HG03460 (cell line): ENCODE measurements at regions not wholly inside any gene's neighbourhood (a gene's known extent, or its start where the extent isn't known, plus 50 kb on each side); places are given as distances from the start of the nearest gene placed in this dataset.

ENCODE experiments used
- ATAC-seq: cut with Tn5 transposase; IDR thresholded peaks from one replicate; pipeline ENCODE4 v1.9.1; 2021; ENCODE audit not compliant: unreplicated experiment

DNA sequence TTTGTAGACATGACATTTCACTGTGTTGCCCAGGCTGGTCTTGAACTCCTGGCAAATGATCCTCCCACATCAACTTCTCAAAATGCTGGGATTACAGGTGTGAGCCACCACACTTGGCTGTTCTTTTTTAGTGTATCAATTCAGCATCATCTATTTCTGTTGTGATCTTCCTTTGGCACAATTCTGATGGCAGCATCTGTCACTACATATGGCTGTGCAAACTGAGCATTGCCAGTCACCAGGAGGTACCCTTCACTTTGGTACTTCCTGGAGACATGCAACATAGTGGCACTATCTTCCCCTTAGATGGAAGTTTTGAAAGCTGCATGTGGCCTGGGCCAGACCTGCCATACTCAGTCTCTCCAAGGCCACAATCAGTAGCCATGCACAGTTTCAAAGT, 467.1 kb upstream of the TMPO start:
- no peak for ATAC-seq

DNA sequence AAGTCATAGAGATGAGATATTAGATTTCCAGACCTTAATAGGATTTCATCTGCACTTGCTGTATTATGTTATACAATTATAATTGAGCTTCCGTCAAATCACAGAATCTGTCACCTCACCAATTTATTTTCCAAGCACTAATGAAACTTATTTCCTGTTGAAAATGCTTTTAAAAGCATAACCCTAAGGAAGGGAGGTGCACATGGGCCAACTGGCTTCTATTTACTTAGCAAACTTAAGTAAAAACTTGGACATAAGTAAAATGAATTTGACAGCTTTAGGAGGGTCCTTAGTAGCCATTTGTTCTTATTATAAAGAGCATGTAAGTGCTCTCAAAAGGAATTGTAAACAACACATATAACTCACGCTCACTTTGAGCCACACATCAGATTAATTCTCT, 462.2 kb upstream of the TMPO start:
- ATAC-seq, result no peak

DNA sequence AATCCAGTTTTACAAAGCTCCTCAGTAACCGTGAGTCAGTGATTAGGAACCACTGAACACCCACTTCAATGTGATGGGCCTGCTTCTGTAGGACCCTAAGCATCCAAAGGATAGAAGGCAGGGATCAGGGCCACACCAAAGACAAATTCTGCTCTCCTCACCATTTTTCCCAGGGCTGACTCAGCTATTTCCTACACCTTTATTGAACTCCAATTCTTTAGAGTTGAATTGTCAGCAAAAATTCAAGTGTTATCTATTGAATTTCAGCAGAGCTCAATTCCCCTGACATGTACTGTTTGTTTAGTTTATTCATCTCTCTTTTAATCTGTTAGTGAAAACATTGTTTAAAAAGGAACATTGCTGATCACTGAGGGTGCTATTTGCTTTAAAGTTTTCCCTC, 457.7 kb upstream of the TMPO start:
- no peak for ATAC-seq

DNA sequence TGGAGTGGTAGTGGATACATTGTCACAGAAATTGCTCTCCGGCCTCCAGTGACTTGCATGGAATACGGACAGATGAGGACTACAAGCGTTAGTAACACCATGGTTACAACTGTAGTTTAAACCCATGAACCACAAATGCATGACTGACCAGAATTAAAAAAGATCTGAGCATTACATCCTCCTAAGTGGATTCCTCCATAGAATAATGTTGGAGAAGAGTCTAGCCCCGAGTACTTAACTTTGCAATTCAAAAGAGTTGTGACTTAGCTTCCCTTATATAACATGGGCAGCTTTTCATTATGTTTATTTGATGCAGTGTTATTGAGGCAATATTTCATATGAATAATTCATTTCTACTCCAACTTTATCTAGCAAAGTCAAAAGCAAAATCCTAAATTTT, 457.2 kb upstream of the TMPO start:
- no peak for ATAC-seq

DNA sequence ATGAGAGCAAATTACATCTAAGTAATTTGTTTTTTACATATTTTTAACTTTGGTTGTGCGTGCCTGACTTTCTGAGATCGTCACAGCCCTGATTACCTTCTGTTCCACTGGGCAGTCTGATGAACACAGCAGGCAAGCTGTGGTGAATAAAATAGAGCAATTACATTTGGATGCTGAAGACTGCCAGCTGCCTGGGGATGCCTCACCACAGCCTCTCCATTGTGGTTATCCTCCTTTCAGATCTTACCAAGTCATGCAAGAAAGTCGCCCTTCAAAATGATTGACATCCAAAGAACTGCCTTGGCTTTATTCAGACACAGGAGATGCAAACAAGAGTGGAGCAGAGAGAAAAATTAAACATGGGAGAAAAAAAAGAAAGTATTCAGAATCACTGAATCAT, 456.6 kb upstream of the TMPO start:
- ATAC-seq, result no peak

DNA sequence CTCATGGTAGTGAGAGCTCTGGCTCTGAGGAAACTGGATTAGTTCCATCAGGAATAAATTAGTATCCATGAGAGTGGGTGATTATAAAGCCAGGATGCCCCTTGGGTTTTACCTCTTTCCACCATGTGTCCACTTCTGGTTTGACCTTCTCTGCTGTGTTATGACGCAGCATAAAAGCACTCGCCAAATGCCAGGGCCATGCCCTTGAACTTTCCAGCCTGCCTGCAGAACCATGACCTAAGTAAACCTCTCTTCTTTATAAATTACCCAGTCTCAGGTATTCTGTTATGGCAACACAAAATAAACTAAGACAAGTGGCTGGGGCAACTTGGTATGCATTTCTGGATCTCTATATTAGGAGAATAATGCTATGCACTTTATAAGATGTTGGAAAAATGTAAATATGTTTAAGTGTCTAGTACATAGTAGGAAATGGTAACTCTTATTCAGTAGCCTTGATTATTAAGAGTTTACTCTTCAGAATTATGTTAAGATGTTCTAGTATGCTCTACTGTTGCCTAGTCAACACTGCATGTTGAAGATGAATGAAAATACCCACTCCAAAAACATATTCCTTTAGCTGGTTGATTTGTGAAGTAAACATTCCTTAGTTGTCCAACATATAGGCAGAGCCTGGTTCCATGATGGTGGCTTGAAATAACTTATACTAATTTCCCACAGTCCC, 455.6 kb upstream of the TMPO start:
- ATAC-seq, result no peak

DNA sequence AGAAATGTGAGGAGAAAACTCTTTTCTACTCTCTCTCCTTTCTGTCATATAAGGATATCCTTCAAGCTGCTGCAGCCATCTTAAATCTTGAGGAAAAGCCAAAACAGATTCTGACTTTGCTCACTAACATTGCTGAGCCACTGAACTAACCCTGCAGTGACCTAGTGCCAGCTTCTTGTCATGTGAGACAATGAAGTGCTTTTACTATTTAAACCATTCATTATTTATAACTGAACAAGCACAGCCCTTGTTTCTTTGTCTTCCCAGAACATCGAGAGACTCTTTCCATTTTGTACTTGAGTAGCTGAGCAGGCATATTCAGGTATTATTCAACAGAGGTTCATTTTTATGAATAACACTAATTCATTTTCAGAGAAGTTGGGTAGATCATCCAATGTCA, 455.0 kb upstream of the TMPO start:
- no peak for ATAC-seq

DNA sequence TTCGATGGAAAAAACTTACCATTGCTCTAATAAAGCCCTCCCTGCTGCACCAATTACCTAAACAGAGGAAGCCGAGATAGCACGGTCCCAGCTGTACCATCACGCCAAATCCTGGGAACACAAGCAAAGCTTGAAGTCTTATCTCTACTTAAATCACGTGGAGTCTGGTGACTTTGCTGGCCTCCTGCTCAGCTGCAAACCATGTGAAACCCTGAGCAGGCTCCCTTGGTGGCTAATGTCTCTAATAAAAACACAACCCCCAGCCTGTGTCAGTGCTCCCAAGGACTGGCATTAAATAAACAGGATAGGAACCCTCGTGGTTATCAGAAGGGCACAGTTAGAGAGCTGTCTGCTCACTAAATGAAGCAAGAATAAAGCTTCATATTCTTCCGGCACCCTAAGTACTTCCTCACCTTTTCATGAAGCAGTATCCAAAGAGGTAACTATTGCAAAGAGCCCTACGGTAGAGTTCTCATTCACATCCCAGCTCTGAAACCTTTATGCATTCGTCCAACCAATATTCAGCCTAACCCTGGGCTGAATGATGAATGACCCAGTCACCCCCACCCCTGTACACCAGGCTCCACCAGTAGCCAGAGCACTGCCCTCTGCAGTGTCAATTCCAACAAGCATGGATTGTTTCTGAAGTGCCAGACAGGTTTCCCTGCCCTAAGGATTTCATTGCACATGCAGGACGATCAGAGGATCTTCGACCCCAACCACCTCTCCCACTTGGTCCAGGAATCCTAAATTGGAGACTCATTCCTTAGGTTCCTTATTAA, 452.7 kb upstream of the TMPO start:
- ATAC-seq, result no peak

DNA sequence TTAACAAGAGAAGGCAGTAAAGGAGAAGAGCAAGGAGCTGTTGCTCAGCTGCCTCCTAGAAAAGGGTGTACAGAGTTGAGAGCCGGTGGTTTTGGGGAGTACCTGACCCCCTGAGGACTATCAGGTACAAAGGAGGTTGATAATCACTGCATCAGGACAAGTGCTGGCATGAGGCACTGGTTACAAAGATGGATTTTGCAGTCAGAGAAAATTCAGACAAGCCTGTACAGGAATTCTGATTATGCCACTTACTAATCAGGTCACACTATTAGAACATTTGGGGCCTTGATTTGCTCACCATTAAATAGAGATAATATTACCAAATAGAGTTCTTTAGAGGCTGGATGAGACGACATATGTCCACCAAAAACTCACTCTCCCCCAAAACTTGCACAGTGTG, 450.9 kb upstream of the TMPO start:
- ATAC-seq, result no peak

DNA sequence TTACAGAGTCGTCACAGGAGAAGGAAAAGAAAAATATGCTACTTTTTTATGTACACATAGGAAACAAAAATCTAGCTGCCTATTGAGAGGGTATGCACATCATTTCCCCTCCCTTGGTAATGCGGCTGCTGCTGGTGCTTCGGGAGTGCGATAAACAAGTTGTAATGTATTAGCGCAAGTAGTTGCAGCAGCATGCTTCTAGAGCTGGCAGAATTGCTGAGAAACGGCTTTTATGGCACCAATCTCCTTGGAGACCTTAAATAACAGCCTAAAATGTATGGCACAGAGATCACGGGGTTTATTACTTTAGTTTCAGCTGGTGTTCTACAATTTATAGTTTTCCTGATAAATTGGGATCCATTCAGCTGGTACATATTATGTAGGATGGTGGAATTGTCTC, 447.6 kb upstream of the TMPO start:
- no peak for ATAC-seq

DNA sequence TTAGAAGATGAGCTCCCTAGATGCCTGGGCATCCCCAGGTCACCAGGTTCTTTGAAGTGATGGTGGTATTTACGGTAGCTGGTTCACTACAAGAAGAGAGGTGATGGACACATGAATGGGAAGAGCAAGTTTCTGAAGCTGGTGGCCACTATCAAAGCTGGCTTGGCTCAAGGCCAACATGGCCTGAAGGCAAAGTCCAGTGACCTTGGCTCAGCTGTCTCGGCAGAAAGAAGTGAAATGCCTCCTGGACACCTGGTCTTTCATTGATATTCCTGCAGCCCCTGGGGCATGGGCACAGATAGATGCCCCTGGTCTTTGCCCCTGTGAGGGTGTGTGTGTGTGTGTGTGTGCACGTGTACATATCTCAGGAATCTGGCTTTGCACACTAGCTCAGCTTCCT, 441.8 kb upstream of the TMPO start:
- ATAC-seq, result no peak

DNA sequence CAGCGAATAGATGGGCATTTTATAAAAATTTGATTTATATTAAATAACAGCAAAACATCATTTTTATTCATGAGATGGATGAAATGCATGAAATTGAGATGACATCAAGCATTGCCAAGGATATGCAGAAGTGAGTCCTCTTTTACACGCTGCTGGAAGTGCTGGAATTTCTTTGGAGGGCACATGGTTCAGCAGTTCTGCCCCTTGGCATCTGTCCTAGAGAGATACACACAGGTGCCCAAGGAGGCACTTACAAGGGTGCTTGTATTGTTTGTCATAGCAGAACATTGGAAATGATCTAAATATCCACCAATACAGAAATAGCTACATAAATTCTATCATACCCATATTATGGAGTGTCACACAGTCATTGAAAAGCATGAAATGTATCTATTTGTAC, 441.1 kb upstream of the TMPO start:
- ATAC-seq, result no peak

DNA sequence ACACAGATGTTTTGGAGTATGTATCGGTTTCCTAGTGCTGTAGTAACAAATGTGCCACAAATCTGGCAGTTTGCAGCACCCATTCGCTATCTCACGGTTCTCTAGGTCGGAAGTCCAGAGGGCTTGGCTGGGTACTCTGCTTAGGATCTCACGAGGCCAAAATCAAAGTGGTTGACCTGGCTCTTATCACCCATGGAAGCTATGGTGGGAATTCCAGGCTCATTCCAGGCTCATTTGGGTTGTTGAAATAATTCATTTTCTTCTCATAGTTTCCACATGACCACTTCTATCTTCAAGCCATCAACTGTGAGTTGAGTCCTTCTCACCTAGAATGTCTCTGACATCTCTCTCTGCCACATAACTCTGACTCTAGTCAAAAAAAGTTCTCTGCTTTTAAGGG, 431.0 kb upstream of the TMPO start:
- no peak for ATAC-seq

DNA sequence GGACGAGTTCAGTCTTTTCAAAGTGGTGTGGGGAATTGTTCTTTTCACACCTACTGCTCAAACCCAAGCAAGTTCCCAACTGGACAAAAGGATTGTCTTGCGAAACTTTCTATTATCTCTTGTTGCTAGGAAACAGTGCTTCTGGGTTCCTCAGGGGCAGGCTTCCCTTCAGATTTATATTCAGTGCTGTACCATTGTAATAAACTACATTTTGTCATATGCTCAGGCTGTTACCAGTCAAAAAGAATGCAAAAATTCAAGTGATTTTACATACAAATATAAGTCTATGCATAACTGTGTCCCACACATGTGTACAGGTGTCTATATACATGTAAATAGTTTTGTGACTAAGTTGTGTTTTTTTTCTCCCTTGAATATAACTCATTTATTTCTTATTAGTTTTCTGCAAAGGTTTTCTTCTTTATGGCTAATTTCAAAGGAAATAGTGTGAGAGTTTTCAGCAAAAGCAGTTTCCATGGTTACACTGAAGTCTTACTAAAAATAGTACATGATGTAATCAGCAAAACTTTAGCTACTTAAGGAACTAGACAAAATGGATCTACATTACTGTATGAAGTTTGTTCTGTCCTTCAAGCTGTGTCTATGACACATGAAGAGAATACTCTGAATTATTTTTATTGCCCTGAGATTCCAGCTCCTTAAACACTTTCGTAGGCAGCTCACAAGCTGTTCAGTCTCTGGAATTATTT, 430.2 kb upstream of the TMPO start:
- ATAC-seq, result no peak

DNA sequence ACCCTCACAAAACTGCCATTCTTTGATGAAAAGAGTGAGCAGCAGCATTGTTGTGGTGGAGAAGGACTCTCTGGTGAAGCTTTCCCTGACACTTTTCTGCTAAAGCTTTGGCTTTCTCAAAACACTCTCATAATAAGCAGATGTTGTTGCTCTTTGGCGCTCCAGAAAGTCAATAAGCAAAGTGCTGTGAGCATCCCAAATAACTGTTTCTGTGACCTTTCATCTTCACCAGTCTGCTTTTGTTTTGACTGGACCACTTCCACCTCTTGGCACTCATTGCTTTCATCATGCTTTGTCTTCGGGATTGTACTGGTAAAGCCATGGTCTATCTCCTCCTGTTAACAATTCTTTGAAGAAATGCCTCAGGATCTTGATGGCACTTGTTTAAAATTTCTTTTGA, 424.7 kb upstream of the TMPO start:
- no peak for ATAC-seq

DNA sequence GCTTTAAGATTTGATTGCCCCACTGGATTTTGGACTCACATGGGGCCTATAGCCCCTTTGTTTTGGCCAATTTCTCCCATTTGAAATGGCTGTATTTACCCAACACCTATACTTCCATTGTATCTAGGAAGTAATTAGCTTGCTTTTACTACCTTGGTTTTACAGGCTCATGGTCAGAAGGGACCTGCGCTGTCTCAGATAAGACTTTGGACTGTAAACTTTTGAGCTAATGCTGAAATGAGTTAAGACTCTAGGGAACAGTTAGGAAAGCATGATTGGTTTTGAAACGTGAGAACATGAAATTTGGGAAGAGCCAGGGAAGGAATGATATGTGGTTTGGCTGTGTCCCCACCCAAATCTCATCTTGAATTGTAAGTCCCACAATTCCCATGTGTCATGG, 419.0 kb upstream of the TMPO start:
- no peak for ATAC-seq

DNA sequence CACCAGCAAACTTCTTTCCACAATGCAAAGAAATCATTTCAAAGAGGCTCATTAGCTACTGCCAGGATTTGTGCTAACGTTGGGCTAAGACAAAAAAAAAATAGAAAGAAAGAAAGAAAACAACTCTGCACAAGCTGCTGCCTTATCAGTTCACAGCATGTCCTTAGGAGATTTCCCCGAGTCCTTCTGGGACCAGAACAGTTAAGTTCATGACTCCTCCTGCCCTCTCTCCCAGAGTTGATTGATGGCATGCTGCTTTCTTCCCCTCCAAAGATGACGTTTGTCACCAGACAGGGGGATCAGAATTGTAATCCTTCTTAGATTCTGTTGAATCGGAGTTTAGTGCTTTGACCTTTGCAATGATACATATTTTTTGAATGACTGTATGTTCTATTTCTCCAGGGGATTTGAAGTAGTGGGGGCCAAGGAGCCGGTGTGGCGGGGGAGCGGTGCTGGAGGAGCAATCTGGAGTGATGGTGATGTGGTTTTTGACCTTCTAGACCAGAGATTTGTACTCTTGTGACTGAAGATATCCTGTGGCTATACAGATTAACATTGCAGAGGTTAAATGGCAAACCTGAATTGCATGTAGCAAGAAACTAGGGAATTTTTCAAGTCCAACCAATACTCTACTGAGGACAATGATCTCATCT, 409.2 kb upstream of the TMPO start:
- no peak for ATAC-seq

DNA sequence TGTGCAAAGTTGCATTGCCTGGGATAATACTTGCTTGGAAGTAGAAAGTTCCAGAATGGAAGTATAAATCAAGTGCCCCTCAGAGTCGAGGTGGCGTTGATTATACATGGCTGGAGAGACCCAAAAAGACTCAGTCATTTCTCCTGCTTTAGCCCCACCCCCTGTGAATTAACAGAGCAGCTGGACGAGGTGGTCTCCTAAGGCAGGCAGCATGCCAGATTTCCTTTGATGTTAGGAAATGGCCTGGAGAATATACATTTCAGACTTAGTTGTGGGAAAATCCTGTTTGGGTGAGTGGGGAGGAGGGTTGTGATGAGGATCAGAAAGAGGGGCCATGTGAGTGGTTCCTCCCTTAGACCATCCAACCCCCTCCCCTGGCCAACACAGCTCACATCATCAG, 406.1 kb upstream of the TMPO start:
- ATAC-seq, result no peak

DNA sequence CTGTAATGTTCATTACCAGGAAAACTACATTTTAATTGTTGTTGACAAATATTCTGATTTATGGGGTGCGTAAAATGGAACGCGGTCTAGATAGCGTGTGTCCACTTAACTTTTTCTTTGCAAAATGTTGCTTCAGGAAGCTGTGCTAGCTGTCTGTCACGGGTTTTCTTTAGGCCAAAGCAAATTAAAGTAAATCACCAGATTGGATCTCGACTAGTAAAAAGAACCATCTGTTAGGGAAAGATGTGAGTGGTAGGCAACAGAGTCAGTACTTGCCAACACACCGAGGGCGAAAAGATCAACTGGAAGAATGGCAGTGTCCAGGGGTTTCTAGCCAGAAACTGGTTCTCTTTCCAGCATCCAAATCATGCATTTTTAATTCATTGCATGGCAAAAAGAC, 404.9 kb upstream of the TMPO start:
- ATAC-seq, result no peak

DNA sequence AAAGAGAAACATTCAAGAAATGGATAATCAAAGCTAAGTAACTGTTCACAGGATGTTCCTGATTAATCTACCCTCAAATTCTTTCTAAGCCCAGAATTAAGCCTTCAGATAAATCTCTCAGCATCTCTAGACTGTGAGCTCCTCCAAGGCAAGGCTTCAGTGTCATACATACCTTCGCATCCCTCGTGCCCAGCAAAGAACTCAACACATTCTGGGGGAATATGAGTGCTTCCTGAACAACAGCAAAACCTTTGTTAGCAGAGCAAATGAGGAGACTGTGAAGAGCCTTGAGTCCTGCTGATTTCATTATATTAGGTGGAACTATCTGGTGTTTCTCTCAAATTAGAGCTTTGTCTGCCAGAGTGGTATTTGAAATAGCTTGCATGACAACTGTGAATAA, 401.8 kb upstream of the TMPO start:
- no peak for ATAC-seq

DNA sequence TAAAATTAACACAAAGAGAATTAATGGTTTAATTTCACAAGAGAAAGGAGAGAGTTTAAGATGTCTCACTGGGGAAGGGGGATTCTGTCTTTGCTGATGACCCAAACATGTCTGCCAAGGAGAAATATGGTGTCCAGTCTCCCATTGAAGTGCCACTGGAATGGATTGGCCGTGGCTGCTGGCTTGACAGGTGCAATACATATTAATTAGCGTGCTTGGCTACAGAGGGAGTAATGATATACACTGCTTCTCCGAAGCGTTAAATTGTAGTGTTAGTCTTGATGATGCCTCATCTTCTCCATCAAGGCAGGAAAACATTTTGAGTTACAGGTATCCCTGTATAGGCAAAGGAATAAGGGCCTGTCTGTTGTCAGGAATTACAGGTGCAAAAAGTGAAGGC, 393.4 kb upstream of the TMPO start:
- no peak for ATAC-seq

DNA sequence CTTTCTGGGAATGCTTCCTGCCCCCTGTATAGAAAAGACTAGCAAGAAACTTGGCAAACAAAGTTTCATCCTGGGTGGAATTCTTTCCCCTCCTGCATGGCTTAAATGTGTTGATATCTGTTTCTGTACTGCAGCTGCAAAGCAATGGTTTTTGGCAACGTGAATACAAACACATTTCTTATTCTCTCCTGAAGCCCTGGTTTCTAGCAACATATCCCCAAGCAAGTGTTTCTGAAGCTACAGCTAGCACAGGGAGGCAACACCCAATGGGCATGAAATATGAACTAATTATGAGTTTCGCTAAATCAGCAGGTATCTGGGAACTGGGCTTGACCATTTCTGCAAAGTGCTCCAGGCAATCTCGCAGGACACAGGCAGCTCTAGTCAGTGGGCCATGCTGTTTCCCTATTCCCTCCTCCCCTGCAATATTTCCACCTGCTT, 392.3 kb upstream of the TMPO start:
- ATAC-seq, result no peak
